Neuronal stem cell (in vitro differentiated cells): ENCODE measurements at regions not wholly inside any gene's neighbourhood (a gene's known extent, or its start where the extent isn't known, plus 50 kb on each side); places are given as distances from the start of the nearest gene placed in this dataset.
"Not testable (repeated sequence)": the region's sequence is repeated elsewhere in the genome, so short reads cannot be mapped to it uniquely, and the experiment has no call there.

Experiments
- DNase-seq: peaks from one replicate; pipeline ENCODE4 v3.0.0-alpha.2; 2013; ENCODE audit warnings: low spot score
- H2AFZ ChIP-seq: one replicate; pipeline ENCODE4 v1.6.1; 2013; ENCODE audit warnings: mild to moderate bottlenecking, low read length, inconsistent platforms
- H2AK5ac ChIP-seq: 2 replicates; pipeline ENCODE4 v1.6.1; 2013; ENCODE audit warnings: low read depth, mild to moderate bottlenecking, inconsistent platforms, low read length, moderate library complexity, mixed read lengths
- H2BK120ac ChIP-seq: 2 replicates; pipeline ENCODE4 v1.6.1; 2013; ENCODE audit warnings: low read depth, mild to moderate bottlenecking, inconsistent platforms, low read length, moderate library complexity, mixed read lengths
- H2BK12ac ChIP-seq: one replicate; pipeline ENCODE4 v1.6.1; 2013; ENCODE audit warnings: low read length, inconsistent platforms
- H2BK15ac ChIP-seq: 2 replicates; pipeline ENCODE4 v1.6.1; 2013; ENCODE audit warnings: mild to moderate bottlenecking, low read length, inconsistent platforms, mixed read lengths
- H2BK5ac ChIP-seq: one replicate; pipeline ENCODE4 v1.6.1; 2013; ENCODE audit warnings: inconsistent platforms, mild to moderate bottlenecking, low read length, moderate library complexity
- H3K14ac ChIP-seq: one replicate; pipeline ENCODE4 v1.6.1; 2013; ENCODE audit warnings: low read length, inconsistent platforms
- H3K18ac ChIP-seq: 2 replicates; pipeline ENCODE4 v1.6.1; 2013; ENCODE audit warnings: low read length, inconsistent platforms
- H3K23ac ChIP-seq: 2 replicates; pipeline ENCODE4 v1.6.1; 2013; ENCODE audit warnings: low read depth, mild to moderate bottlenecking, mixed read lengths, low read length, inconsistent platforms; ENCODE audit not compliant: poor library complexity
- H3K27ac ChIP-seq: replicated peaks from 3 replicates; pipeline ENCODE4 v1.5.1; 2013; ENCODE audit warnings: low read length, inconsistent platforms
- H3K27me3 ChIP-seq, 3 experiments: 2 replicates each; pipeline ENCODE4 v1.6.1; 2013; ENCODE audit warnings: low read length in 3 of 3, mild to moderate bottlenecking in 2 of 3, inconsistent platforms in 1 of 3, low read depth in 1 of 3, mixed read lengths in 1 of 3, moderate library complexity in 1 of 3; ENCODE audit not compliant: control insufficient read depth in 3 of 3, insufficient read depth in 3 of 3
- H3K36me3 ChIP-seq, 2 donors: replicated peaks in 1 of 2; 2 replicates each; pipeline ENCODE4 v1.6.1; 2013; ENCODE audit warnings: low read length in 2 of 2; ENCODE audit not compliant: control insufficient read depth in 2 of 2, insufficient read depth in 2 of 2
- H3K4ac ChIP-seq: 2 replicates; pipeline ENCODE4 v1.6.1; 2013; ENCODE audit warnings: inconsistent platforms, mild to moderate bottlenecking, low read length, moderate library complexity
- H3K4me1 ChIP-seq, 2 donors: 1 replicate in 1 of 2; 2 replicates in 1 of 2; pipeline ENCODE4 v1.6.1; 2013; ENCODE audit warnings: low read length in 2 of 2, low read depth in 1 of 2; ENCODE audit not compliant: control insufficient read depth in 2 of 2, insufficient read depth in 1 of 2
- H3K4me2 ChIP-seq: one replicate; pipeline ENCODE4 v1.6.1; 2013; ENCODE audit warnings: mild to moderate bottlenecking, low read length, inconsistent platforms; ENCODE audit not compliant: insufficient read depth, poor library complexity, severe bottlenecking
- H3K4me3 ChIP-seq, 2 donors: 2 replicates each; pipeline ENCODE4 v1.5.1; 2013; ENCODE audit warnings: low read length in 2 of 2, mild to moderate bottlenecking in 2 of 2, inconsistent platforms in 1 of 2, moderate library complexity in 1 of 2
- H3K79me1 ChIP-seq: one replicate; pipeline ENCODE4 v1.6.1; 2013; ENCODE audit warnings: low read depth, mild to moderate bottlenecking, inconsistent platforms, low read length, moderate library complexity
- H3K9ac ChIP-seq: one replicate; pipeline ENCODE4 v1.6.1; 2013; ENCODE audit warnings: mild to moderate bottlenecking, low read depth, low read length, inconsistent platforms; ENCODE audit not compliant: poor library complexity
- H3K9me3 ChIP-seq, 2 donors: replicated peaks in 1 of 2; 2 replicates each; pipeline versions ENCODE3 to v1.6.1; 2013; ENCODE audit warnings: low read length in 2 of 2, mild to moderate bottlenecking in 2 of 2, inconsistent platforms in 1 of 2, low read depth in 1 of 2, mixed read lengths in 1 of 2, moderate library complexity in 1 of 2; ENCODE audit not compliant: control insufficient read depth in 2 of 2, insufficient read depth in 1 of 2
- H4K8ac ChIP-seq: one replicate; pipeline ENCODE4 v1.6.1; 2013; ENCODE audit warnings: low read depth, mild to moderate bottlenecking, inconsistent platforms, low read length, moderate library complexity
- H4K91ac ChIP-seq: one replicate; pipeline ENCODE4 v1.6.1; 2013; ENCODE audit warnings: low read length, low read depth, mild to moderate bottlenecking, inconsistent platforms; ENCODE audit not compliant: poor library complexity
- WGBS, 2 donors: extraction: QIAGEN DNeasy Blood & Tissue Kit; methylation state at CpG; one replicate each; pipeline ENCODE4 v1.1.7; 2013; ENCODE audit warnings: missing lambda C conversion rate in 2 of 2, mixed read lengths in 1 of 2; ENCODE audit not compliant: insufficient read length in 2 of 2, insufficient replicate concordance in 1 of 2; ENCODE audit errors: extremely low coverage in 2 of 2; 5-methylcytosine and 5-hydroxymethylcytosine counted together

DNA sequence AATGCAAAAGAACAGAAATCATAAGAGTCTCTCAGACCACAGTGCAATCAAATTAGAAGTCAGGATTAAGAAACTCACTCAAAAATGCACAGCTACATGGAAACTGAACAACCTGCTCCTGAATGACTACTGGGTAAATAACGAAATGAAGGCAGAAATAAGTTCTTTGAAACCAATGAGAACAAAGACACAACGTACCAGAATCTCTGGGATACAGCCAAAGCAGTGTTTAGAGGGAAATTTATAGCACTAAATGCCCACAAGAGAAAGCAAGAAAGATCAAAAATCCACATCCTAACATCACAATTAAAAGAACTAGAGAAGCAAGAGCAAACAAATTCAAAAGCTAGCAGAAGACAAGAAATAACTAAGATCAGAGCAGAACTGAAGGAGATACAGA is 160.5 kb upstream of the ZNF648 start:
- H3K14ac ChIP-seq, DNase-seq: not testable (repeated sequence)
- WGBS, 2 donors, result no CpG with 5 or more reads among the region's 2 CpGs

DNA sequence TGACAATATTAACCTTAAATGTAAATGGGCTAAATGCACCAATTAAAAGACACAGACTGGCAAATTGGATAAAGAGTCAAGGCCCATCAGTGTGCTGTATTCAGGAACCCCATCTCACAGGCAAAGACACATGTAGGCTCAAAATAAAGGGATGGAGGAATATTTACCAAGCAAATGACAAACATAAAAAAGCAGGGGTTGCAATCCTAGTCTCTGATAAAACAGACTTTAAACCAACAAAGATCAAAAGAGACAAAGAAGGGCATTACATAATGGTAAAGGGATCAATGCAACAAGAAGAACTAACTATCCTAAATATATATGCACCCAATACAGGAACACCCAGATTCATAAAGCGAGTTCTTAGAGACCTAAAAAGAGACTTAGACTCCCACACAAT is 159.9 kb upstream of the ZNF648 start:
- DNase-seq, H3K27me3 ChIP-seq, H2AFZ ChIP-seq, H3K4me3 ChIP-seq, H2BK120ac ChIP-seq, H2BK5ac ChIP-seq, H4K8ac ChIP-seq, H3K23ac ChIP-seq, H3K18ac ChIP-seq, H3K9ac ChIP-seq, H3K36me3 ChIP-seq, H2AK5ac ChIP-seq, H3K9me3 ChIP-seq, H2BK15ac ChIP-seq, H3K4me2 ChIP-seq, H3K14ac ChIP-seq, H3K4me1 ChIP-seq, H3K4ac ChIP-seq, H4K91ac ChIP-seq, H3K27ac ChIP-seq, H3K79me1 ChIP-seq, H2BK12ac ChIP-seq: not testable (repeated sequence)
- WGBS, 2 donors, result no CpG with 5 or more reads among the region's 1 CpG

More for the DNA sequence above, 160.5 kb upstream of the ZNF648 start:
- H3K9me3 ChIP-seq, H4K91ac ChIP-seq, H3K4ac ChIP-seq, H2BK5ac ChIP-seq, H3K79me1 ChIP-seq, H2BK15ac ChIP-seq, H3K4me1 ChIP-seq, H3K9ac ChIP-seq, H3K4me3 ChIP-seq, H3K27me3 ChIP-seq, H4K8ac ChIP-seq, H3K18ac ChIP-seq, H3K36me3 ChIP-seq, H3K23ac ChIP-seq, H3K4me2 ChIP-seq, H2BK120ac ChIP-seq, H2AK5ac ChIP-seq, H2AFZ ChIP-seq, H3K27ac ChIP-seq, H2BK12ac ChIP-seq: not testable (repeated sequence)

DNA sequence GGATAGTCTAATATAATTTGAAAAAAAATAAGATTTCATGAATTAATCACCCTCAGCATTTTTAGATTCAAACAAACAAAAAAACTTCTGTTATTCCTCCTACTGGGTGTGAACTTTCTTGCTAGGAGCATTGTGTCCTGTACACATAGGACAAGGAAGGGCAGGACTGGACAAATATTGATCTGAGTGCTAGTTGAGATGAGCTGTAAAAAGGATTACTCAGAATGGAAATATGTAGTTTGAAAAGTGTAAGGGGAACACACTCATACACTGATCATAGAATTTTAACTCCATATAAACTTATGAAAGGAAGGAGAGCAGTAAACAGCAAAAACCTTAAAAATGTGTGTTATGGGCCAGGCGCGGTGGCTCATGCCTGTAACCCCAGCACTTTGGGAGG is 156.5 kb upstream of the ZNF648 start:
- H3K79me1 ChIP-seq, result no peaks in the 10 kb centered on the region
- H4K91ac ChIP-seq, result no peak overlapping the region
- H3K4me2 ChIP-seq, result no peak overlapping the region
- H3K9ac ChIP-seq, result no peak overlapping the region
- H2BK5ac ChIP-seq, result no peak overlapping the region
- no peak overlapping the region for H2BK120ac ChIP-seq
- H3K4ac ChIP-seq, result no peak overlapping the region
- no peak overlapping the region for H2BK15ac ChIP-seq
- H3K27me3 ChIP-seq, result peaks cover 0 to 3% (median 0%) of the 10 kb centered on the region in 3 experiments
- DNase-seq, result no peak
- no peak overlapping the region for H3K18ac ChIP-seq
- no peak overlapping the region for H3K4me3 ChIP-seq
- no peaks in the 10 kb centered on the region for H3K4me1 ChIP-seq
- no peak overlapping the region for H3K23ac ChIP-seq
- WGBS, 2 donors, result no CpG with 5 or more reads among the region's 2 CpGs
- no peak overlapping the region for H3K27ac ChIP-seq
- H2AK5ac ChIP-seq, result no peak overlapping the region
- H3K36me3 ChIP-seq, result no peaks in the 10 kb centered on the region
- H4K8ac ChIP-seq, result no peak overlapping the region
- H3K9me3 ChIP-seq, result no peaks in the 10 kb centered on the region
- H3K14ac ChIP-seq, result no peak overlapping the region
- H2AFZ ChIP-seq, result no peak overlapping the region
- H2BK12ac ChIP-seq, result no peak overlapping the region

DNA sequence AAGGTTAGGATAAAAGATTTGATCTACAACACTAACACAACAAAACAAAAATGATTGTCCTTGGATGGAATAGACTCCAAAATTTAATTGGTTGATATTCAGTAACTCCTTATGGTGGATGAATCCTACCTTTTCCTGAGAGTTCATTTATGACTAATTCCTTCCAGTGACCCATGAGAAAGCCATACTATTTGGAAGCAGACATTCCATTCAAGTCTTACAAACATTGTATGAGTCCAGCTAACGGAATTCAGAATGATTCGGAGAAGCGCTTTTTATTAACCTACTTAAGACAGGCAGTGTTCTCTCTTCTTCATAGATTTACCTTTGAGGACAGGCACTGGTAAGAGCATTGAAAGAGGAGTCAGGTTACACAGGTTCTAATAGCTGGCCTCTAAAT is 155.6 kb upstream of the ZNF648 start:
- WGBS, 2 donors, result no CpG with 5 or more reads among the region's 3 CpGs
- Histone ChIP-seq H3K4ac (no peak overlapping the region), H4K8ac (no peak overlapping the region), H3K14ac (no peak overlapping the region), H3K4me1 (no peaks in the 10 kb centered on the region), H3K4me3 (no peak overlapping the region), H3K9ac (no peak overlapping the region), H3K36me3 (no peaks in the 10 kb centered on the region), H3K9me3 (no peaks in the 10 kb centered on the region), H2AK5ac (no peak overlapping the region), H2AFZ (no peak overlapping the region), H3K23ac (no peak overlapping the region), H3K27me3 (peaks cover 0 to 3% (median 0%) of the 10 kb centered on the region in 3 experiments), H3K79me1 (no peaks in the 10 kb centered on the region), H2BK120ac (no peak overlapping the region), H2BK5ac (no peak overlapping the region), H3K18ac (no peak overlapping the region), H3K27ac (no peak overlapping the region), H2BK12ac (no peak overlapping the region), H4K91ac (no peak overlapping the region), H2BK15ac (no peak overlapping the region), H3K4me2 (no peak overlapping the region)
- no peak for DNase-seq
